ENCODE measurements at regions not wholly inside any gene's neighbourhood (a gene's known extent, or its start where the extent isn't known, plus 50 kb on each side); places are given as distances from the start of the nearest gene placed in this dataset.

DNA sequence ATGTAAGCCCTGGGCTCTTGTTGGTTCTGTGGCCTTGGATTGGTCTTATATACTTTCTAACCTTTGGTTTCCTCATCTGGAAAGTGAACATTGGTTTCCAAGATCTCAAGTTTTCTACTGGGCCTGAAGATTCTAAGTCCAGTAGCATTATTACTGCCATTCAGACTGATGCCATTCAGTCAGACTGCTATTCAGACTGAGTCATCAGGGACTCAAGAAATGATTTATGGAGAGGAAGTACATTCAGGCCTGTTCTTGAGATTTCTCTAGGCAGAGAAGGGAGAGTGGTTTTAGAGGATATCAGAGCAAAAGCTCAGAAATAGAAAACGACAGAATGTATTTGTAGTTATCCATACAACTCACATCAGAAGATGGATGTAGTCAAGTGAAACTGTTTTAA, 557.2 kb downstream of the NR2F2 start:
- Histone ChIP-seq H3K36me3 (no peaks in the 10 kb centered on the region), H3K4me3 (no peak overlapping the region), H3K9me3 (no peaks in the 10 kb centered on the region), H3K4me1 (no peaks in the 10 kb centered on the region), H3K27me3 (peaks cover 0 to 42% (median 5%) of the 10 kb centered on the region in 4 donors), H3K27ac (no peak overlapping the region)
- intact Hi-C loops (cut with DNase I): no loop called here
- DNase-seq (no peak), ATAC-seq (no peak), FAIRE-seq (no peak)
- WGBS, 2 donors: 56 to 81% methylated on average over 1 of the region's 1 CpG
- TF ChIP-seq, protein P1, sequence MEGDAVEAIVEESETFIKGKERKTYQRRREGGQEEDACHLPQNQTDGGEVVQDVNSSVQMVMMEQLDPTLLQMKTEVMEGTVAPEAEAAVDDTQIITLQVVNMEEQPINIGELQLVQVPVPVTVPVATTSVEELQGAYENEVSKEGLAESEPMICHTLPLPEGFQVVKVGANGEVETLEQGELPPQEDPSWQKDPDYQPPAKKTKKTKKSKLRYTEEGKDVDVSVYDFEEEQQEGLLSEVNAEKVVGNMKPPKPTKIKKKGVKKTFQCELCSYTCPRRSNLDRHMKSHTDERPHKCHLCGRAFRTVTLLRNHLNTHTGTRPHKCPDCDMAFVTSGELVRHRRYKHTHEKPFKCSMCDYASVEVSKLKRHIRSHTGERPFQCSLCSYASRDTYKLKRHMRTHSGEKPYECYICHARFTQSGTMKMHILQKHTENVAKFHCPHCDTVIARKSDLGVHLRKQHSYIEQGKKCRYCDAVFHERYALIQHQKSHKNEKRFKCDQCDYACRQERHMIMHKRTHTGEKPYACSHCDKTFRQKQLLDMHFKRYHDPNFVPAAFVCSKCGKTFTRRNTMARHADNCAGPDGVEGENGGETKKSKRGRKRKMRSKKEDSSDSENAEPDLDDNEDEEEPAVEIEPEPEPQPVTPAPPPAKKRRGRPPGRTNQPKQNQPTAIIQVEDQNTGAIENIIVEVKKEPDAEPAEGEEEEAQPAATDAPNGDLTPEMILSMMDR (IDR thresholded peaks at IDR 0.05): no peak

DNA sequence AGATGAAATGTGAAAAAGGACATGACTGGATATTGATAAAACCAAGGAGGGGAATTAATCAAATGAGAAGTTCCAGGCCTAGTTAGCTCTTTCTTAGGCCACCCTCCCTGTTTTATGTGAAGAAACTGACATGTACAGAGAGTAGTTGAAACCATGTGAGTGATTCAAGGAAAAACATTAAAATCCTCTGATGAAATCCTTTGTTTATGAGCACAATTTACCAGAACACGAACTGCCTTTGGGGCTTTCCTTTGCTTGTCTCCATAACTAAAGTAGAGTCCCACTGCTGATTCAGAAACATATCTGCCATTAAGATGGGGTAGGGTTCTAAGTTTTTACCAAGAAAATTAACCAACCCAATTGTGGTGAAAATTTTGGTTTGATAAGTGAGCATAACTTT, 558.3 kb downstream of the NR2F2 start:
- WGBS, 2 donors: 60 to 64% methylated on average over 1 of the region's 1 CpG

DNA sequence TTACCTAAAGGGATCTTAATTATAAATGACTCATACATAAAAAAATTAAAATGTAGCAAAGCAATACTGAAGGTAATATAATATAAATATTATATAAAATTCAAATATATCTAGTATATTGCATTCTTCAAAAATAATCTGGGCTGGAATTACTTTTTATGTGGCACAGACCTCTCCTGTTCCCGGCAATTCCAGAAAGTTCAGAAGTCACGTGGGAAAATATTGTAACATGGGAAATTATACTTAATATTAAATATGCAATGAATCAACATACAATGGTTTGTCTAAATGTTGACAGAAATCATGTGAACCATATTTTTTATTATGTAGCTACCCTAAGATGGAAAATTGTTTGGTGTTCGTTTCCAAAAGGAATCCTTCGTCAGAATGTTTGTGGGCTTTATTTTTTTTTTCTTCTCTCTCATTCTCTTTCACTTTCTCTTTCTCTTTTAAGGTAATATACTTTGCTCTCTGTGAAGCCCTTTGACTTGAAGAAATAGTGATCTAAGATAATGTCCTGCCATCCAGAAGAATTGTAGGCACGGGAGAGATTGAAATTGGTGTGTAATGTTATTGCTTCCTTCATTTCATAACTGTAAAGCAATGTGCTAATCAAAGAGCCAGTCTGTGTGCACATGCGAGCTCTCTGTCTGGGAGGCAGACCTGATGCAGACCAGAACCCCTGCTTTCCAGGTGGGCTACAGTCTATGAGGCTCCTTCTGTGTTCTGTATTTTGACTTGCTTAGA, 559.4 kb downstream of the NR2F2 start:
- DNase-seq: no peak
- H3K4me1 ChIP-seq: no peaks in the 10 kb centered on the region
- H3K9me3 ChIP-seq: no peaks in the 10 kb centered on the region
- no peaks in the 10 kb centered on the region for H3K36me3 ChIP-seq
- ATAC-seq: no peak
- WGBS, 2 donors: 40 to 43% methylated on average over 6 of the region's 6 CpGs
- no peak for FAIRE-seq
- no peak overlapping the region for H3K27ac ChIP-seq
- intact Hi-C loops (cut with DNase I): no loop called here
- TF ChIP-seq, protein P1 (IDR thresholded peaks at IDR 0.05): no peak
- H3K27me3 ChIP-seq: peaks cover 0 to 37% (median 5%) of the 10 kb centered on the region in 4 donors
- H3K4me3 ChIP-seq: no peak overlapping the region

More for the DNA sequence above, 558.3 kb downstream of the NR2F2 start:
- no peak overlapping the region for H3K4me3 ChIP-seq
- no peak for FAIRE-seq
- H3K4me1 ChIP-seq: no peaks in the 10 kb centered on the region
- intact Hi-C loops (cut with DNase I): no loop called here
- no peak overlapping the region for H3K27ac ChIP-seq
- no peak for ATAC-seq
- H3K9me3 ChIP-seq: no peaks in the 10 kb centered on the region
- no peak for DNase-seq
- TF ChIP-seq, protein P1 (IDR thresholded peaks at IDR 0.05): no peak
- H3K27me3 ChIP-seq: peaks cover 0 to 37% (median 5%) of the 10 kb centered on the region in 4 donors
- no peaks in the 10 kb centered on the region for H3K36me3 ChIP-seq

DNA sequence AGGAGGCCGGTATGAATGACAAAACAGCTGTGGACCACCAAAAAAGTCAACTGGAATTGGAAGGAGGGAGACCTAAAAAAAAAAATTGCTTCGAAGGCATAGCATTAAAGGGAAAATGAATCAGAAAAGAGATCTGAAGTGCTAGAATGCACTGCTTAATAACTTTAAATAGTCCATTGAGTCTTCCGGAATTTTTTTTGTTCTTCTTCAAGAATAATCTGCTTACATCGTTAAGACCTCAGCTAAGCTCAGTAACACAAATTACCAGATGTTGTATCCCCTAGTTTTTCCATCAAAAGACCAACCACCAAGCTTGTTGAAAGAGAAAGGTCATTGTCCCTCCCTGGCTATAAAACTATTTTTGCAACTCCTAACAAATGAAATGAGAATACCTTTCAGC, 560.5 kb downstream of the NR2F2 start:
- TF ChIP-seq, protein P1 (IDR thresholded peaks at IDR 0.05): no peak
- DNase-seq: no peak
- Histone ChIP-seq H3K4me3 (no peak overlapping the region), H3K27me3 (peaks cover 0 to 31% (median 5%) of the 10 kb centered on the region in 4 donors), H3K4me1 (no peaks in the 10 kb centered on the region), H3K36me3 (no peaks in the 10 kb centered on the region), H3K9me3 (no peaks in the 10 kb centered on the region), H3K27ac (no peak overlapping the region)
- no peak for FAIRE-seq
- no peak for ATAC-seq
- intact Hi-C loops (cut with DNase I): no loop called here
- 38 to 45% methylated on average over 4 of the region's 4 CpGs for WGBS, 2 donors
